ENCODE measurements at regions not wholly inside any gene's neighbourhood (a gene's known extent, or its start where the extent isn't known, plus 50 kb on each side); places are given as distances from the start of the nearest gene placed in this dataset.

GRCh38 chr5:28880936-28881335 is 1842.5 kb upstream of the CDH9 start:
- TF ChIP-seq, protein P1, sequence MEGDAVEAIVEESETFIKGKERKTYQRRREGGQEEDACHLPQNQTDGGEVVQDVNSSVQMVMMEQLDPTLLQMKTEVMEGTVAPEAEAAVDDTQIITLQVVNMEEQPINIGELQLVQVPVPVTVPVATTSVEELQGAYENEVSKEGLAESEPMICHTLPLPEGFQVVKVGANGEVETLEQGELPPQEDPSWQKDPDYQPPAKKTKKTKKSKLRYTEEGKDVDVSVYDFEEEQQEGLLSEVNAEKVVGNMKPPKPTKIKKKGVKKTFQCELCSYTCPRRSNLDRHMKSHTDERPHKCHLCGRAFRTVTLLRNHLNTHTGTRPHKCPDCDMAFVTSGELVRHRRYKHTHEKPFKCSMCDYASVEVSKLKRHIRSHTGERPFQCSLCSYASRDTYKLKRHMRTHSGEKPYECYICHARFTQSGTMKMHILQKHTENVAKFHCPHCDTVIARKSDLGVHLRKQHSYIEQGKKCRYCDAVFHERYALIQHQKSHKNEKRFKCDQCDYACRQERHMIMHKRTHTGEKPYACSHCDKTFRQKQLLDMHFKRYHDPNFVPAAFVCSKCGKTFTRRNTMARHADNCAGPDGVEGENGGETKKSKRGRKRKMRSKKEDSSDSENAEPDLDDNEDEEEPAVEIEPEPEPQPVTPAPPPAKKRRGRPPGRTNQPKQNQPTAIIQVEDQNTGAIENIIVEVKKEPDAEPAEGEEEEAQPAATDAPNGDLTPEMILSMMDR (conservative IDR thresholded peaks at IDR 0.05; ENCODE audit: low read length), result no peak
- TF ChIP-seq EZH2phosphoT487 (IDR thresholded peaks at IDR 0.05; ENCODE audit: borderline replicate concordance, low read depth, low read length), result no peak
- Histone ChIP-seq H3K79me2 (ENCODE audit: insufficient read depth, low read depth, low read length) (no peaks in the 10 kb centered on the region), H3K9me2 (ENCODE audit: insufficient read depth, low read length) (no peaks in the 10 kb centered on the region), H3K4me1 (ENCODE audit: insufficient read depth, low read length, poor library complexity, severe bottlenecking) (no peaks in the 10 kb centered on the region), H3K9me3 (ENCODE audit: low read length) (0 out of 2 replicates have a peak, but pooled peaks cover 12% of the 10 kb centered on the region), H3K36me3 (ENCODE audit: insufficient read depth, low read length) (no peaks in the 10 kb centered on the region), H3K4me3 (ENCODE audit: low read depth, low read length, poor library complexity, severe bottlenecking) (no peak overlapping the region), H3K27ac (ENCODE audit: low read depth, low read length, poor library complexity, severe bottlenecking) (no peak overlapping the region), H3K4me2 (ENCODE audit: low read length) (no peak overlapping the region), H2AFZ (ENCODE audit: low read length) (no peak overlapping the region), H4K20me1 (ENCODE audit: insufficient read depth, low read length) (no peaks in the 10 kb centered on the region)
- DNase-seq (ENCODE audit: low spot score), result no peak
- BruUV-seq (replicated peaks), result no TSS peak
- ChIA-PET POLR2A (interaction anchor here (0.7 kb wide), 1 partner anchor 570 kb away, joined by 3 read pairs; no protein-coding TSS in a partner anchor), CTCF (ENCODE audit: unreplicated experiment) (no interaction called here)
- intact Hi-C loops (cut with micrococcal nuclease; ENCODE audit: unreplicated experiment), result no loop called here

DNA sequence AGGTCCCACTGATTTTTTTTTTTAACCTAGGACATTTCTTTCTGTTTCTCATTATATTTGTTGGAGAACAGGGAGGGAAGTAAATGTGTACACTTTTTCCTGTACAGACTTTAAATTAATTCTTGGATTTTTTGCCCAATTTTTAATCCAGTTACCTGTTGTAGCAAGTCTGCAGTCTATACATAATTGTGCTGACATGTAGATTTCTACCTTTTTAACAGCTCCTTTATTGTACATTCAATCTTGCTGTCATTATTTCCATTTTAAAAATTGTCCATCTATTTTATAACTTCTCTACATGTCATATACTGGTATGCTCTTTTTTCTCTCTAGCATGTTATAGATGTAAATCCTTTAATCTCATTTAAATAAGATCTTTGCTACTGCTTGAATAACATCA is 1838.7 kb upstream of the CDH9 start:
- Histone ChIP-seq H3K4me2 (ENCODE audit: low read length) (no peak overlapping the region), H3K79me2 (ENCODE audit: insufficient read depth, low read depth, low read length) (no peaks in the 10 kb centered on the region), H3K27ac (ENCODE audit: low read depth, low read length, poor library complexity, severe bottlenecking) (no peak overlapping the region), H3K9me2 (ENCODE audit: insufficient read depth, low read length) (no peaks in the 10 kb centered on the region), H3K4me1 (ENCODE audit: insufficient read depth, low read length, poor library complexity, severe bottlenecking) (no peaks in the 10 kb centered on the region), H3K36me3 (ENCODE audit: insufficient read depth, low read length) (no peaks in the 10 kb centered on the region), H3K4me3 (ENCODE audit: low read depth, low read length, poor library complexity, severe bottlenecking) (no peak overlapping the region), H3K9me3 (ENCODE audit: low read length) (0 out of 2 replicates have a peak, but pooled peaks cover 12% of the 10 kb centered on the region), H2AFZ (ENCODE audit: low read length) (no peak overlapping the region), H4K20me1 (ENCODE audit: insufficient read depth, low read length) (no peaks in the 10 kb centered on the region)
- ChIA-PET CTCF (ENCODE audit: unreplicated experiment) (no interaction called here), POLR2A (no interaction called here)
- BruUV-seq (replicated peaks), result no TSS peak
- no peak for DNase-seq (ENCODE audit: low spot score)
- TF ChIP-seq, protein P1 (conservative IDR thresholded peaks at IDR 0.05; ENCODE audit: low read length), result no peak
- TF ChIP-seq EZH2phosphoT487 (IDR thresholded peaks at IDR 0.05; ENCODE audit: borderline replicate concordance, low read depth, low read length), result no peak
- intact Hi-C loops (cut with micrococcal nuclease; ENCODE audit: unreplicated experiment), result no loop called here

DNA sequence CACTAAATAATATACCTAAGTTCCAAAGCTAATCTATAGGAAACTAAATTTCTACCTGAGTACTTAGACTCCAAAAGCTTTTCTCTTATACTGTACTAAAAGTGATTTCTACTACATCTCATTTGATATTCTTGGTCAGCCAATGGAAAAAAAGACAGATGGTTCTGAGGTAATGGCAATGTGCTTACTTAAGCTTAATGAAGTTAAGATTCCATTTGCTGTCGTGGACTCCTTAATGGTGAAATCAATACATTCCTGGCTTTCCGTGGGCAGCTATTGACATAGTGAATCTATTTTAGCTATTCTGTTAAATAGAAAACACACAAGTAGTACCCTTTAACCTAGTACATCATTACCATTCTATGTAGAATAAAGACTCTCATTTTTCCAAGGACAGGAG is 1825.6 kb upstream of the CDH9 start:
- no peaks in the 10 kb centered on the region for H3K36me3 ChIP-seq (ENCODE audit: insufficient read depth, low read length)
- POLR2A ChIA-PET, result no interaction called here
- no peaks in the 10 kb centered on the region for H3K9me2 ChIP-seq (ENCODE audit: insufficient read depth, low read length)
- no peak overlapping the region for H3K27ac ChIP-seq (ENCODE audit: low read depth, low read length, poor library complexity, severe bottlenecking)
- no peaks in the 10 kb centered on the region for H3K9me3 ChIP-seq (ENCODE audit: low read length)
- no peak overlapping the region for H2AFZ ChIP-seq (ENCODE audit: low read length)
- CTCF ChIA-PET (ENCODE audit: unreplicated experiment), result no interaction called here
- H3K4me3 ChIP-seq (ENCODE audit: low read depth, low read length, poor library complexity, severe bottlenecking), result no peak overlapping the region
- no peak for TF ChIP-seq EZH2phosphoT487 (IDR thresholded peaks at IDR 0.05; ENCODE audit: borderline replicate concordance, low read depth, low read length)
- TF ChIP-seq, protein P1 (conservative IDR thresholded peaks at IDR 0.05; ENCODE audit: low read length), result no peak
- BruUV-seq (replicated peaks), result no TSS peak
- no peaks in the 10 kb centered on the region for H3K79me2 ChIP-seq (ENCODE audit: insufficient read depth, low read depth, low read length)
- intact Hi-C loops (cut with micrococcal nuclease; ENCODE audit: unreplicated experiment), result no loop called here
- H3K4me1 ChIP-seq (ENCODE audit: insufficient read depth, low read length, poor library complexity, severe bottlenecking), result no peaks in the 10 kb centered on the region
- DNase-seq (ENCODE audit: low spot score), result no peak
- H3K4me2 ChIP-seq (ENCODE audit: low read length), result no peak overlapping the region
- H4K20me1 ChIP-seq (ENCODE audit: insufficient read depth, low read length), result no peaks in the 10 kb centered on the region

Data from OCI-LY7 (cell line).